NCI-H2171 treated with DMSO at 0.1 percent for 48 hours (cell line): ENCODE measurements at regions not wholly inside any gene's neighbourhood (a gene's known extent, or its start where the extent isn't known, plus 50 kb on each side); places are given as distances from the start of the nearest gene placed in this dataset.
"Not testable (repeated sequence)": the region's sequence is repeated elsewhere in the genome, so short reads cannot be mapped to it uniquely, and the experiment has no call there.

ENCODE experiments used
- DNase-seq: peaks from one replicate; lab custom pipeline; 2025; lab: John Stamatoyannopoulos, UW

GRCh38 chr3:117842086-117842485 is 1132.5 kb downstream of the TUSC7 start:
- no peak for DNase-seq

GRCh38 chr3:117843356-117843755 is 1133.8 kb downstream of the TUSC7 start:
- DNase-seq, result no peak

GRCh38 chr3:117844676-117845075 is 1135.1 kb downstream of the TUSC7 start:
- no peak for DNase-seq

GRCh38 chr3:117846238-117846637 is 1136.7 kb downstream of the TUSC7 start:
- DNase-seq, result no peak

- DNase-seq, result no peak
These were observed 1139.0 kb downstream of the TUSC7 start for GRCh38 chr3:117848606-117849005.

GRCh38 chr3:117853923-117854668 is 1144.5 kb downstream of the TUSC7 start:
- DNase-seq, result no peak

GRCh38 chr3:117856354-117856753 is 1146.8 kb downstream of the TUSC7 start:
- no peak for DNase-seq

- DNase-seq, result no peak
These were observed 1153.6 kb downstream of the TUSC7 start for GRCh38 chr3:117863146-117863545.

GRCh38 chr3:117865338-117865737 is 1155.8 kb downstream of the TUSC7 start:
- DNase-seq, result no peak

GRCh38 chr3:117868766-117869165 is 1159.2 kb downstream of the TUSC7 start:
- DNase-seq, result no peak

- no peak for DNase-seq
These were observed 1162.4 kb downstream of the TUSC7 start for GRCh38 chr3:117871934-117872333.

GRCh38 chr3:117872594-117873248 is 1161.9 kb downstream of the IGSF11 start:
- DNase-seq, result not testable (repeated sequence)

GRCh38 chr3:117873249-117873600 is 1161.4 kb downstream of the IGSF11 start:
- DNase-seq, result no peak

- no peak for DNase-seq
These were observed 1160.5 kb downstream of the IGSF11 start for GRCh38 chr3:117874028-117874690.

GRCh38 chr3:117874904-117875874 is 1159.5 kb downstream of the IGSF11 start:
- no peak for DNase-seq

GRCh38 chr3:117875887-117876286 is 1158.8 kb downstream of the IGSF11 start:
- DNase-seq, result no peak

- DNase-seq, result no peak
These were observed 1154.0 kb downstream of the IGSF11 start for GRCh38 chr3:117880638-117881037.

GRCh38 chr3:117881210-117881609 is 1153.4 kb downstream of the IGSF11 start:
- DNase-seq, result no peak

- no peak for DNase-seq
These were observed 1149.6 kb downstream of the IGSF11 start for GRCh38 chr3:117885011-117885441.

GRCh38 chr3:117886147-117886546 is 1148.5 kb downstream of the IGSF11 start:
- no peak for DNase-seq

- DNase-seq, result no peak
These were observed 1147.6 kb downstream of the IGSF11 start for GRCh38 chr3:117887031-117887430.

GRCh38 chr3:117887901-117888300 is 1146.7 kb downstream of the IGSF11 start:
- DNase-seq, result no peak
